CD4-positive, alpha-beta memory T cell (primary cell): ENCODE measurements at regions not wholly inside any gene's neighbourhood (a gene's known extent, or its start where the extent isn't known, plus 50 kb on each side); places are given as distances from the start of the nearest gene placed in this dataset.

Experiments
- CTCF ChIA-PET: fragments of 350-600 bp; sonication (Branson Sonifier 250); formaldehyde crosslinking; loops from one replicate; lab custom pipeline; 2021; ENCODE audit warnings: inconsistent platforms; ENCODE audit not compliant: partially characterized antibody; lab: Charles Lee
- POLR2A ChIA-PET: fragments of 350-600 bp; sonication (Branson Sonifier 250); formaldehyde crosslinking; loops from one replicate; lab custom pipeline; 2021; ENCODE audit not compliant: partially characterized antibody; lab: Charles Lee
- DNase-seq, 5 donors: peaks; one replicate each; pipeline versions ENCODE4 v3.0.0 to v3.0.0-alpha.2; 2020 to 2022; ENCODE audit warnings: mixed read lengths in 1 of 5
- H3K27ac ChIP-seq: one replicate; pipeline ENCODE4 v1.7.0; 2013; ENCODE audit warnings: low read depth, low read length
- H3K27me3 ChIP-seq: 2 replicates; pipeline ENCODE4 v1.7.0; 2013; ENCODE audit warnings: mild to moderate bottlenecking, low read length, moderate library complexity; ENCODE audit not compliant: insufficient read depth
- H3K36me3 ChIP-seq: 2 replicates; pipeline ENCODE4 v1.7.0; 2013; ENCODE audit warnings: mild to moderate bottlenecking, low read length, moderate library complexity; ENCODE audit not compliant: insufficient read depth
- H3K4me1 ChIP-seq: 2 replicates; pipeline ENCODE4 v1.7.0; 2013; ENCODE audit warnings: mild to moderate bottlenecking, low read length, moderate library complexity; ENCODE audit not compliant: insufficient read depth
- H3K4me3 ChIP-seq, 2 donors: one replicate each; pipeline ENCODE4 v1.7.0; 2013; ENCODE audit warnings: low read length in 2 of 2, mild to moderate bottlenecking in 1 of 2
- H3K9me3 ChIP-seq, 2 donors: one replicate each; pipeline ENCODE4 v1.7.0; 2013; ENCODE audit warnings: low read length in 2 of 2, control low read depth in 1 of 2; ENCODE audit not compliant: control insufficient read depth in 1 of 2
- H3K27ac Mint-ChIP-seq, 7 donors: one replicate each; pipeline ENCODE4 v1.8.0; 2020 to 2021; ENCODE audit warnings: mixed read lengths in 7 of 7, mild to moderate bottlenecking in 6 of 7, inconsistent platforms in 3 of 7, moderate library complexity in 3 of 7
- H3K27me3 Mint-ChIP-seq, 2 donors: one replicate each; pipeline ENCODE4 v1.8.0; 2020 to 2021; ENCODE audit warnings: mixed read lengths in 2 of 2
- H3K36me3 Mint-ChIP-seq, 2 donors: one replicate each; pipeline ENCODE4 v1.8.0; 2020 to 2021; ENCODE audit warnings: mixed read lengths in 2 of 2, inconsistent platforms in 1 of 2, mild to moderate bottlenecking in 1 of 2
- H3K4me1 Mint-ChIP-seq, 4 donors: one replicate each; pipeline ENCODE4 v1.8.0; 2020 to 2021; ENCODE audit warnings: mixed read lengths in 4 of 4, mild to moderate bottlenecking in 1 of 4
- H3K4me3 Mint-ChIP-seq, 8 donors: one replicate each; pipeline ENCODE4 v1.8.0; 2020 to 2021; ENCODE audit warnings: mixed read lengths in 8 of 8, mild to moderate bottlenecking in 7 of 8, moderate library complexity in 6 of 8, inconsistent platforms in 3 of 8
- H3K9me3 Mint-ChIP-seq, 8 donors: one replicate each; pipeline ENCODE4 v1.8.0; 2020 to 2021; ENCODE audit warnings: mixed read lengths in 8 of 8, mild to moderate bottlenecking in 5 of 8, inconsistent platforms in 3 of 8, moderate library complexity in 1 of 8
- intact Hi-C: fragments of 100-400 bp; cut with micrococcal nuclease; formaldehyde crosslinking; loops from one replicate; pipeline ENCODE4 v1.15.1; 2023

GRCh38 chr13:105805892-105806627 lies 729.4 kb downstream of the EFNB2 start:
- intact Hi-C loops, result no loop called here
- no peak overlapping the region for H3K4me3 ChIP-seq
- no peaks in the 10 kb centered on the region for H3K27me3 ChIP-seq
- DNase-seq, result no peak
- Mint-ChIP-seq H3K4me3 (no peak overlapping the region), H3K4me1 (no peaks in the 10 kb centered on the region), H3K36me3 (no peaks in the 10 kb centered on the region), H3K27me3 (no peaks in the 10 kb centered on the region), H3K27ac (no peak overlapping the region), H3K9me3 (peaks cover 0 to 8% (median 2%) of the 10 kb centered on the region in 8 donors)
- H3K27ac ChIP-seq, result no peak overlapping the region
- H3K9me3 ChIP-seq, result no peaks in the 10 kb centered on the region
- H3K36me3 ChIP-seq, result no peaks in the 10 kb centered on the region
- CTCF ChIA-PET, result no interaction called here
- POLR2A ChIA-PET, result no interaction called here
- H3K4me1 ChIP-seq, result no peaks in the 10 kb centered on the region

- H3K27me3 ChIP-seq, result no peaks in the 10 kb centered on the region
- no peak overlapping the region for H3K4me3 ChIP-seq
- no peak overlapping the region for H3K27ac Mint-ChIP-seq
- no peak overlapping the region for H3K27ac ChIP-seq
- H3K9me3 Mint-ChIP-seq, result peaks cover 0 to 5% (median 2%) of the 10 kb centered on the region in 8 donors
- no peaks in the 10 kb centered on the region for H3K4me1 Mint-ChIP-seq
- H3K36me3 Mint-ChIP-seq, result no peaks in the 10 kb centered on the region
- H3K36me3 ChIP-seq, result no peaks in the 10 kb centered on the region
- no peaks in the 10 kb centered on the region for H3K4me1 ChIP-seq
- intact Hi-C loops, result no loop called here
- ChIA-PET POLR2A (no interaction called here), CTCF (no interaction called here)
- no peaks in the 10 kb centered on the region for H3K9me3 ChIP-seq
- H3K4me3 Mint-ChIP-seq, result no peak overlapping the region
- H3K27me3 Mint-ChIP-seq, result no peaks in the 10 kb centered on the region
- no peak for DNase-seq
These were observed 730.8 kb downstream of the EFNB2 start for GRCh38 chr13:105804561-105805190.

- Histone ChIP-seq H3K36me3 (no peaks in the 10 kb centered on the region), H3K27ac (no peak overlapping the region), H3K4me3 (no peak overlapping the region), H3K27me3 (no peaks in the 10 kb centered on the region), H3K9me3 (no peaks in the 10 kb centered on the region), H3K4me1 (no peaks in the 10 kb centered on the region)
- CTCF ChIA-PET, result no interaction called here
- Mint-ChIP-seq H3K4me1 (no peaks in the 10 kb centered on the region), H3K4me3 (no peak overlapping the region), H3K36me3 (no peaks in the 10 kb centered on the region), H3K27ac (no peak overlapping the region), H3K27me3 (no peaks in the 10 kb centered on the region), H3K9me3 (peaks cover 0 to 3% (median 0%) of the 10 kb centered on the region in 8 donors)
- intact Hi-C loops, result no loop called here
- DNase-seq, result no peak
- POLR2A ChIA-PET, result no interaction called here
These were observed 736.3 kb downstream of the EFNB2 start for GRCh38 chr13:105799155-105799554.

- no peaks in the 10 kb centered on the region for H3K4me1 Mint-ChIP-seq
- no peak for DNase-seq
- CTCF ChIA-PET, result no interaction called here
- no peak overlapping the region for H3K4me3 ChIP-seq
- peaks cover 0 to 3% (median 0%) of the 10 kb centered on the region in 8 donors for H3K9me3 Mint-ChIP-seq
- no peaks in the 10 kb centered on the region for H3K36me3 Mint-ChIP-seq
- no peak overlapping the region for H3K27ac ChIP-seq
- POLR2A ChIA-PET, result no interaction called here
- no peak overlapping the region for H3K27ac Mint-ChIP-seq
- H3K27me3 Mint-ChIP-seq, result no peaks in the 10 kb centered on the region
- H3K4me3 Mint-ChIP-seq, result no peak overlapping the region
- H3K27me3 ChIP-seq, result no peaks in the 10 kb centered on the region
- intact Hi-C loops, result no loop called here
- H3K9me3 ChIP-seq, result no peaks in the 10 kb centered on the region
- no peaks in the 10 kb centered on the region for H3K36me3 ChIP-seq
- H3K4me1 ChIP-seq, result no peaks in the 10 kb centered on the region
These were observed 736.9 kb downstream of the EFNB2 start for GRCh38 chr13:105798541-105798940.

GRCh38 chr13:105796081-105796480 lies 739.4 kb downstream of the EFNB2 start:
- intact Hi-C loops, result no loop called here
- no peak overlapping the region for H3K4me3 Mint-ChIP-seq
- no peak overlapping the region for H3K27ac Mint-ChIP-seq
- Histone ChIP-seq H3K4me3 (no peak overlapping the region), H3K9me3 (no peaks in the 10 kb centered on the region), H3K27me3 (no peaks in the 10 kb centered on the region), H3K36me3 (no peaks in the 10 kb centered on the region), H3K4me1 (no peaks in the 10 kb centered on the region), H3K27ac (no peak overlapping the region)
- DNase-seq, result no peak
- no peaks in the 10 kb centered on the region for H3K4me1 Mint-ChIP-seq
- POLR2A ChIA-PET, result no interaction called here
- CTCF ChIA-PET, result no interaction called here
- H3K36me3 Mint-ChIP-seq, result no peaks in the 10 kb centered on the region
- H3K9me3 Mint-ChIP-seq, result peaks cover 0 to 6% (median 1%) of the 10 kb centered on the region in 8 donors
- H3K27me3 Mint-ChIP-seq, result no peaks in the 10 kb centered on the region

- Histone ChIP-seq H3K4me1 (no peaks in the 10 kb centered on the region), H3K4me3 (no peak overlapping the region), H3K27me3 (no peaks in the 10 kb centered on the region), H3K27ac (no peak overlapping the region), H3K36me3 (no peaks in the 10 kb centered on the region), H3K9me3 (no peaks in the 10 kb centered on the region)
- POLR2A ChIA-PET, result no interaction called here
- no peaks in the 10 kb centered on the region for H3K36me3 Mint-ChIP-seq
- H3K27ac Mint-ChIP-seq, result no peak overlapping the region
- no peak overlapping the region for H3K4me3 Mint-ChIP-seq
- intact Hi-C loops, result no loop called here
- no peaks in the 10 kb centered on the region for H3K27me3 Mint-ChIP-seq
- no peaks in the 10 kb centered on the region for H3K4me1 Mint-ChIP-seq
- CTCF ChIA-PET, result no interaction called here
- H3K9me3 Mint-ChIP-seq, result peaks cover 0 to 6% (median 1%) of the 10 kb centered on the region in 8 donors
- no peak for DNase-seq
These were observed 744.5 kb downstream of the EFNB2 start for GRCh38 chr13:105790923-105791322.

GRCh38 chr13:105788530-105788929 lies 746.9 kb downstream of the EFNB2 start:
- Mint-ChIP-seq H3K9me3 (peaks cover 0 to 7% (median 2%) of the 10 kb centered on the region in 8 donors), H3K4me1 (no peaks in the 10 kb centered on the region), H3K36me3 (no peaks in the 10 kb centered on the region), H3K27ac (no peak overlapping the region), H3K27me3 (no peaks in the 10 kb centered on the region), H3K4me3 (no peak overlapping the region)
- Histone ChIP-seq H3K9me3 (no peaks in the 10 kb centered on the region), H3K36me3 (no peaks in the 10 kb centered on the region), H3K27me3 (no peaks in the 10 kb centered on the region), H3K4me3 (no peak overlapping the region), H3K4me1 (no peaks in the 10 kb centered on the region), H3K27ac (no peak overlapping the region)
- no peak for DNase-seq
- ChIA-PET CTCF (no interaction called here), POLR2A (no interaction called here)
- intact Hi-C loops, result no loop called here
